ENCODE measurements at regions not wholly inside any gene's neighbourhood (a gene's known extent, or its start where the extent isn't known, plus 50 kb on each side); places are given as distances from the start of the nearest gene placed in this dataset.

GRCh38 chr4:151957153-151957552 lies 196.3 kb upstream of the GATB start:
- TF ChIP-seq CTCF (IDR thresholded peaks at IDR 0.05) (peak in 3 of 12 donors; percentile 7 to 31 (median 13)), POLR2A (IDR thresholded peaks at IDR 0.05) (no peak)
